Muscle of leg (tissue), 3 donors: ENCODE measurements at regions not wholly inside any gene's neighbourhood (a gene's known extent, or its start where the extent isn't known, plus 50 kb on each side); places are given as distances from the start of the nearest gene placed in this dataset.
A peak's percentile ranks its signal among the peaks of the same experiment; 100 is the strongest.

Experiments
- DNase-seq: peaks from one replicate; pipeline ENCODE4 v3.0.0; 2013
- H3K27ac ChIP-seq: one replicate; pipeline ENCODE4 v1.5.1; 2013; ENCODE audit warnings: mild to moderate bottlenecking, low read length, control low read depth
- H3K27me3 ChIP-seq: one replicate; pipeline ENCODE4 v1.6.1; 2013; ENCODE audit warnings: low read length; ENCODE audit not compliant: control insufficient read depth, insufficient read depth
- H3K36me3 ChIP-seq: one replicate; pipeline ENCODE4 v1.6.1; 2013; ENCODE audit warnings: low read length; ENCODE audit not compliant: control insufficient read depth, insufficient read depth
- H3K4me1 ChIP-seq: one replicate; pipeline ENCODE4 v1.6.1; 2013; ENCODE audit warnings: low read length; ENCODE audit not compliant: control insufficient read depth, insufficient read depth
- H3K4me3 ChIP-seq: one replicate; pipeline ENCODE4 v1.5.1; 2013; ENCODE audit warnings: low read length, control low read depth
- H3K9me3 ChIP-seq: replicated peaks from 2 replicates; pipeline ENCODE4 v1.6.1; 2013; ENCODE audit warnings: low read depth, low read length; ENCODE audit not compliant: control insufficient read depth
- WGBS: methylation state at CpG from one replicate; pipeline ENCODE4 v1.1.5; 2013; ENCODE audit warnings: missing lambda C conversion rate; ENCODE audit not compliant: insufficient coverage; 5-methylcytosine and 5-hydroxymethylcytosine counted together

DNA sequence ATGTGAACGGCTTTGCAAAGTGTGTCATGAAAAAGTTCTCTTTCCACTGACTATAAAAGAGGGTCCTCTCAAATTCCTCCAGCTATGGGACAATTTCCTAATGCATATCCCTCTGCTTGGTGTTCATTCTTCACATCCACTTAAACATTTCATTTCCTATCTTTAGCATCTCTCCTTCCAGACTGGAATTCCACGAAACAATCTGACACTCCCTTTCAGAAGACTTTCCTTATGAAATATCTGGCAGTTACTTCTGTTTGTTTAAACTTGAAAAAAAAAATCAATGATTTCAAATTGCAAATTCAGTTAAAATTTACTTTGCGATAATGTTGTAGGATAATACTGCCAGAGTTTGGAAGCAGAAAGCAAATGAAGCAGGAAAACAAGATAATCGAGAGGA is 105.8 kb upstream of the SELENOK start:
- H3K9me3 ChIP-seq = no peaks in the 10 kb centered on the region
- H3K36me3 ChIP-seq = no peaks in the 10 kb centered on the region
- H3K27ac ChIP-seq = no peak overlapping the region
- H3K4me3 ChIP-seq = no peak overlapping the region
- 80% methylated on average over 1 of the region's 4 CpGs for WGBS
- no peak for DNase-seq
- H3K27me3 ChIP-seq = no peaks in the 10 kb centered on the region
- H3K4me1 ChIP-seq = peaks cover 2% of the 10 kb centered on the region

DNA sequence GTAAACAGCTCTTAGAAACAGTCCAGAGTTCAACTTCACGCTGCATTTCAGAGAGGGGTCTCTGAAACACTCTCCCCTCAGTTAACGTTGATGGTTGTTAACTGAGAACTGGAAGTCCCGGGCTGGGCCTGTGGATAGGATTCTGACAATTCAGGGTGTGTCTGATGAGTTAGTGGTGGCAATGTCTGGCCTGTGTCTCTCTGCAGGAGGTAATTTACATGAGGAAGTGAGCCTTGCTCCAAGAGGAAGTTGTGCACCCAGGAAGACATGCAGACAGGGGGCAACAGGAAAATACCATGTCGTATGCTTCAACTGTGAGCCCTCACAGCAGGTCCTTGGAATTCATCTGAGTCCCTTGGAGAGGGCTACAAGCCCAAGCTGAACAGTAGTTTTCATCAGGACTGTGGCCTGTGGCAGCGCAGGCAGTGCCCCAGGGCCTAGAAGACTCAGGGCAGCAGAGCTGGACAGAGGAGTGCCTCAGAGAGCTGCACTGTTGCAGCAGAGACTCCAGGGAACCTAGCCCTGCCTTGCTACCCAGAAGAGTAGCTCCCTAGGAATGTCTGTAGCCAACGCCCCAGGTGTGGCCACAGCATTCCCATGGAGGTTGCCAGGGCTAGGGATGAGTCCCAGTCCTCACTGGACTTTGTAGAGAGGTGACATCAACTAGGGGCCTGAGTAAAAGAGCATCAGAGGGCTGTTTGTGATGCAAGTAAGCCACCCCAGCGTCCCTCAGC is 104.6 kb upstream of the SELENOK start:
- Histone ChIP-seq H3K9me3 (no peaks in the 10 kb centered on the region), H3K27ac (no peak overlapping the region), H3K27me3 (no peaks in the 10 kb centered on the region), H3K4me3 (no peak overlapping the region), H3K4me1 (peaks cover 2% of the 10 kb centered on the region), H3K36me3 (no peaks in the 10 kb centered on the region)
- DNase-seq = no peak
- WGBS = 67% methylated on average over 6 of the region's 7 CpGs

DNA sequence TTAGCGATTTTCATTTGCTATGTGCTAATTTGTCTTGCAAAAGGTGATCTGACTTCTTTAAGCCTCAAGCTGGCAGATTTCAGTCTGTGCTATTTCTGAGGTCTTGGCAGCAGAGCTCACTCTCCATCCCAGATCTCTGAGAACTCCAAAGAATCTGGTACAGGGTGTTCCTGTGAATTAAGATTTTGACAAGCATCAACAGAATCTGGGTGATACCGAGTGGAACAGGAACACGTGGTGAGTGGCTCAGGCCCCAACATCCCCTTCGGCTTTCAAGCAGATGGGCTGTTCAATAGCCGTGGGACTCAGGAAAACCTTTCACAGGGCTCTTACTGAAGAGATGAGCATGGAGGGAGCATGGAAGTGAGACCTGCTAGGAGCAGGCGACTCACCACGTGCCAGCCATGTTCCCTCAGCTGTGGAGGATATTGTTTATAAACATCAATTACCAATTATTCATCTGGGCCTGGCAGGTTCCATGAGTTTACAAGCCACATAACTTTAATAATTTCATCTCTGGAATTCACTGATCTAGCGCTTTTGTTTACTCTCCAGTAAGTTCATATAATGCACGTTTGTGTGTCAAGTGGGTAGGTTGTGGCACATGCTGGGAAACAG is 103.4 kb upstream of the SELENOK start:
- Histone ChIP-seq H3K36me3 (no peaks in the 10 kb centered on the region), H3K4me3 (no peak overlapping the region), H3K27me3 (peaks cover 2% of the 10 kb centered on the region), H3K9me3 (no peaks in the 10 kb centered on the region), H3K4me1 (peaks cover 2% of the 10 kb centered on the region), H3K27ac (no peak overlapping the region)
- 78% methylated on average over 5 of the region's 9 CpGs for WGBS
- DNase-seq = no peak

DNA sequence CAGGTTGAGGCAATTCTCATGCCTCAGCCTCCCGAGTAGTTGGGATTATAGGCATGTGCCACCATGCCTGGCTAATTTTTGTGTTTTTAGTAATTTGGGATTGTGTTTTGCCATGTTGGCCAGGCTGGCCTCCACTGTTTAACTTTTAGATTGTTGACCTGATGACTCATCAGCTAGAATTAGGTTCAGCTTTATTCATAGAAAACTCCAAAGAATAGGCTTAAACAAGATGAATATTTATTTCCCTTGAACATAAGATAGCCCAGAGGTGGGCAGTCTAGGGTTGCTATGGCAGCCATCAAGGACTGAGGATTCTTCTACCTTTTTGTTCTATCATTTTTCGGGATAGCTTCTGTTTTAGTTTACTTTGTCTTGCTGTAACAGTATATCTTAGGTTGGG is 99.6 kb upstream of the SELENOK start:
- WGBS = no CpG with 5 or more reads among the region's 2 CpGs
- Histone ChIP-seq H3K27me3 (peaks cover 2% of the 10 kb centered on the region), H3K4me1 (no peaks in the 10 kb centered on the region), H3K27ac (no peak overlapping the region), H3K4me3 (no peak overlapping the region), H3K9me3 (no peaks in the 10 kb centered on the region), H3K36me3 (no peaks in the 10 kb centered on the region)
- DNase-seq = no peak

DNA sequence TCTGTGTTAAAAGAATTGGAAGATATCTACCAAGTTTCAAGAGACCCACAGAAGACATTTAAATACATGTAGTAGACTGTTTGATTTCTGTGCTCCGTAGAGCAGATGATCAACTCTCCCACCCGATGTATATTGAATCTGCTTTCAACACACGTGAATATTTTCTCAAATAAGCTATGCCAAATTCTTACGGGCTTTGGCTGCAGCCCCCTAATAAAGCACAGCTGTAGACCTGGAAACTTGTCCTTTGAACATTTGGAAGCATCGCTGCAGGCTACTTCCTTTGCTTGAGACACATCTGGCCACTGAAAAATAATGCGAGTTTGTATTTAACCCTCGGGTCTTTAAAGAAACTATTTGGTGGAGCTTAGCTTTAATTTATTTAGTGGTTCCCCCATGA is 98.3 kb upstream of the SELENOK start:
- Histone ChIP-seq H3K4me1 (no peaks in the 10 kb centered on the region), H3K27me3 (peaks cover 2% of the 10 kb centered on the region), H3K4me3 (no peak overlapping the region), H3K27ac (no peak overlapping the region), H3K9me3 (no peaks in the 10 kb centered on the region), H3K36me3 (no peaks in the 10 kb centered on the region)
- WGBS = 11% methylated on average over 4 of the region's 7 CpGs
- peak; percentile 88 for DNase-seq

DNA sequence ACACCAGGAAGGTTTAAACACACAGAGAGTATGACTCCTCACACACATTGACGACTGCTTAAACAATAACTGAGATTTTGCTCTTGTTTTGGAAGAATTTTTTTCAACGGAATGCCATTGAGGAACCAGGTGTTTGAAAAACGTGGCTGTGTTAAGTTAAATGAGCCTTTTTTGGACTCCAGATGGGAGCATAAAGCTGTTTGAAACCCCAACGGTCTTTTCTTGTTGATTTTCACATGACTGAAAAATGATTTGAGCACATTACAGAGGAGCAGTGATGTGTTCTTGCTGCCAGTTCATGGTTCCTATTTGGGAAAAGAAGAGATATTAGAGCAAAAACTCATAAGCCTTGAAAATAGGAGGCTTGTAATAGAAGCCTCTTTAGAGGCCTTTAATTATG is 97.8 kb upstream of the SELENOK start:
- H3K27me3 ChIP-seq = peaks cover 2% of the 10 kb centered on the region
- no peaks in the 10 kb centered on the region for H3K4me1 ChIP-seq
- no peak overlapping the region for H3K4me3 ChIP-seq
- H3K36me3 ChIP-seq = no peaks in the 10 kb centered on the region
- no peak overlapping the region for H3K27ac ChIP-seq
- no peaks in the 10 kb centered on the region for H3K9me3 ChIP-seq
- DNase-seq = peak; percentile 83
- 14% methylated on average over 3 of the region's 4 CpGs for WGBS

DNA sequence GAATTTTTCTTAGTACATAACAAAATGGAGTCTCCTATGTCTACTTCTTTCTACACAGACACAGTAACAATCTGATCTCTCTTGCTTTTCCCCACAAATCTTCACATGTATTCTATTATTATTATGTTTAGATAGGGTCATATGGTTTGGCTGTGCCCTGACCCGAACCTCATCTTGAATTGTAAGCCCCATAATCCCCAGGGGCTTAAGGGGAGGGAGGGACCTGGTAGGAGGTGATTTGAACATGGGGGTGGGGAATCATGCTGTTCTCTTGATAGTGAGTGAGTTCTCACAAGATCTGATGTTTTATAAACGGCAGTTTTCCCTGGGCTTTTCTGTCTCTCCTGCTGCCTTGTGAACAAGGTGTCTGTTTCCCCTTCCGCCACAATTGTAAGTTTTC is 86.7 kb upstream of the SELENOK start:
- Histone ChIP-seq H3K27me3 (no peaks in the 10 kb centered on the region), H3K4me1 (no peaks in the 10 kb centered on the region), H3K27ac (no peak overlapping the region), H3K36me3 (no peaks in the 10 kb centered on the region), H3K4me3 (no peak overlapping the region), H3K9me3 (peaks cover 7% of the 10 kb centered on the region)
- DNase-seq = no peak
- 33% methylated on average over 1 of the region's 3 CpGs for WGBS

DNA sequence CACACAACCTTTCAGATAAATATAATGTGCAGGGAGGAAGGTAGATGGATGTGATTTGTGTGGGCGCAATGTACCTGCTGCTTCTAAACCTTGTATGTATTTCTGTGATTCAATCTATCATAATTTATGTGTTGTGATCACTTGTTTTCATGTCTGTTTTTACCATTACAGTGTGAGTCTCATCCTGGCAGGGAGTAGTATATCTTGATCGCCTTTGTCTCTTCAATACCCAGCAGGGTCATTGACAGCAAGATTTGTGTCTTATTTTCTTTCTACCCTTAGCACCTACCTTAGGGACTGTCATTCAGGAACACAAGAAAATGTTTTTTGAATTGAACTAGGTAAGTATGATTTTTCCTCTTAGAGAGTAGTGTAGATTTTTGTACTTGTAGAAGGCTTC is 83.7 kb upstream of the SELENOK start:
- H3K9me3 ChIP-seq = peaks cover 12% of the 10 kb centered on the region
- H3K4me3 ChIP-seq = no peak overlapping the region
- H3K4me1 ChIP-seq = no peaks in the 10 kb centered on the region
- no peak for DNase-seq
- no CpG with 5 or more reads among the region's 2 CpGs for WGBS
- no peak overlapping the region for H3K27ac ChIP-seq
- no peaks in the 10 kb centered on the region for H3K27me3 ChIP-seq
- no peaks in the 10 kb centered on the region for H3K36me3 ChIP-seq

DNA sequence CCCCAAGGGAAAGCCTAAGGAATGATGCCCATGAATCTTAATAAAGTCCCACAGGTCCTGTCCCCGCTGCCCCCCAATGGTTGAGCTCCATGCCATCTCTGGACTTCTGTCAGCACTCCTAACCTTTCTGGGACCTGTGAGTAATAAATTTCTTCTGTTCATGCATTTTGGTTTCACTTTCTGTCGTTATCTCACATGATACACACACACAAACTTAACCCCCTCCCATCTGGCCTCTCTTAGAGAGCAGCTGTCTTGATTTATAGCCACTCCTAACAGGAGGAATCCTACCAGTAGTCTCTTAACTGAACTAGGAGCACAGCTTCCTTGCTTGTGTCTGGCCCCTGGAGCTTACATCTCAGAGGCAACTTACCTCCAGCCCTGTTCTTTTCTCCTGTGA is 82.7 kb upstream of the SELENOK start:
- Histone ChIP-seq H3K4me3 (no peak overlapping the region), H3K27ac (no peak overlapping the region), H3K4me1 (no peaks in the 10 kb centered on the region), H3K27me3 (no peaks in the 10 kb centered on the region), H3K36me3 (no peaks in the 10 kb centered on the region), H3K9me3 (peaks cover 12% of the 10 kb centered on the region)
- DNase-seq = no peak
- WGBS = 13% methylated on average over 1 of the region's 2 CpGs

DNA sequence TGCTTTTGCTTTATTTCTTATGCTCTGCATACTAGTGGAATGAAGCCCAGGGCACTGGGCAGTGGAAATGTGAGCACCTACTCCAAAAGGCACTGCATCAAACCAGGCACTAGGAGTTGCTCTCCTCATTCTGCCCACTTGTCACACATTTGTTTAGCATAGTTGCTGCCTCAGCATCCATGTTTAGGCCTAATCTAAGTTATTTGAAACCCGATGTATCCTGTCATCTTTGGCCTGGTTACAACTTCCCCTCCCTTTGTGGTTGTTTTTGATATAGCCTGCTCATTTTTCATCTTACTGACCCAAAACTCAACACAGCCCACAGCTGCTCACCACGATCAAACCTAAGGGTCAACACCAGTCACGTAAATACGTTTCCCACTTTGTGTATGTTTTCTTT is 82.2 kb upstream of the SELENOK start:
- Histone ChIP-seq H3K27ac (no peak overlapping the region), H3K9me3 (peaks cover 12% of the 10 kb centered on the region), H3K36me3 (no peaks in the 10 kb centered on the region), H3K27me3 (no peaks in the 10 kb centered on the region), H3K4me3 (no peak overlapping the region), H3K4me1 (no peaks in the 10 kb centered on the region)
- 60% methylated on average over 3 of the region's 4 CpGs for WGBS
- DNase-seq = no peak
